HG02610 (cell line): ENCODE measurements at regions not wholly inside any gene's neighbourhood (a gene's known extent, or its start where the extent isn't known, plus 50 kb on each side); places are given as distances from the start of the nearest gene placed in this dataset.

Experiments used
- ATAC-seq: cut with Tn5 transposase; IDR thresholded peaks from one replicate; pipeline ENCODE4 v1.9.1; 2021; ENCODE audit warnings: mild to moderate bottlenecking, moderate library complexity; ENCODE audit not compliant: unreplicated experiment

GRCh38 chr14:98728836-98729235, 543.2 kb downstream of the BCL11B start:
- no peak for ATAC-seq

GRCh38 chr14:98731286-98731685, 540.7 kb downstream of the BCL11B start:
- no peak for ATAC-seq

GRCh38 chr14:98731701-98732100, 540.3 kb downstream of the BCL11B start:
- ATAC-seq: no peak

GRCh38 chr14:98733536-98733935, 538.5 kb downstream of the BCL11B start:
- ATAC-seq: no peak

- ATAC-seq: no peak
These were observed 535.2 kb downstream of the BCL11B start for GRCh38 chr14:98736701-98737338.

- no peak for ATAC-seq
These were observed 530.5 kb downstream of the BCL11B start for GRCh38 chr14:98741523-98741922.

GRCh38 chr14:98742001-98742400, 530.0 kb downstream of the BCL11B start:
- ATAC-seq: no peak

- ATAC-seq: no peak
These were observed 528.5 kb downstream of the BCL11B start for GRCh38 chr14:98743536-98743935.

- ATAC-seq: no peak
These were observed 523.0 kb downstream of the BCL11B start for GRCh38 chr14:98748966-98749365.

GRCh38 chr14:98751110-98751509, 520.9 kb downstream of the BCL11B start:
- no peak for ATAC-seq

GRCh38 chr14:98752660-98753059, 519.3 kb downstream of the BCL11B start:
- no peak for ATAC-seq

GRCh38 chr14:98754343-98755020, 517.5 kb downstream of the BCL11B start:
- ATAC-seq: no peak

- no peak for ATAC-seq
These were observed 515.2 kb downstream of the BCL11B start for GRCh38 chr14:98756749-98757148.

GRCh38 chr14:98758440-98758839, 513.6 kb downstream of the BCL11B start:
- ATAC-seq: no peak

- no peak for ATAC-seq
These were observed 510.0 kb downstream of the BCL11B start for GRCh38 chr14:98761993-98762392.

- no peak for ATAC-seq
These were observed 505.2 kb downstream of the BCL11B start for GRCh38 chr14:98766818-98767217.

GRCh38 chr14:98769326-98769725, 502.7 kb downstream of the BCL11B start:
- no peak for ATAC-seq

- no peak for ATAC-seq
These were observed 501.8 kb downstream of the BCL11B start for GRCh38 chr14:98770151-98770550.

- no peak for ATAC-seq
These were observed 498.2 kb downstream of the BCL11B start for GRCh38 chr14:98773814-98774213.

GRCh38 chr14:98775892-98776291, 496.1 kb downstream of the BCL11B start:
- no peak for ATAC-seq

- ATAC-seq: no peak
These were observed 489.9 kb downstream of the BCL11B start for GRCh38 chr14:98782062-98782461.

- ATAC-seq: no peak
These were observed 486.4 kb downstream of the BCL11B start for GRCh38 chr14:98785578-98785977.

- no peak for ATAC-seq
These were observed 485.5 kb downstream of the BCL11B start for GRCh38 chr14:98786456-98786855.
